ENCODE measurements at regions not wholly inside any gene's neighbourhood (a gene's known extent, or its start where the extent isn't known, plus 50 kb on each side); places are given as distances from the start of the nearest gene placed in this dataset.

DNA sequence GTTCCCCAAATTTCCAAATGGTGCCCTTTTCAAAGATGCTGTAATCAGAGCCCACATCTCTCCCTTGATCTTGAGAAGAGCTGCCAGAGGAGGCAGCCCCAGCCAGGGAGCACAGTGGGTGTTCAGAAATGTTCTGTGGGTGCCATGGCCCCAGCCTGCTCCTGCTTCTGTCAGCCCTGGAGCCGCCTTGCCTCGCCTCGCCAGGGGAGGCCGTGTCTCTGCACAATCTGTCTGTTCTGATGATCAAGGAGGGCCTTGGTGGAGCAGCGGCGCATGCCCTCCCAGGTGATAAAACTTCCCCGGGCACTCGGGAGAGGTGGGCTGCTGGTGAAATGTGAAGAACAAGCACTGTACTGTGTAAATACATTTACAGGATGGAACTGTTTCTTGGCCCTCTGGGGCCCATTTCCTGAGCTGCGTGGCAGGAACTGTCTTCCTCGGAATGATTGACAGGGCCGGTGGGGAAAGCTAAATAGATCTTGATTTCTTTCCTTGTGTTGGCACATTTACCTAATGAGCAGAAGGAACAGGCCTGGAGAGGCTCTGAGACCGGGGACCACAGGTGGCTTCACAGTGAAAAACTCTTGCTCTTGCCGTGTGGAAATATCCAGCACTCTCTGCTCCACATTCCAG, 207.8 kb upstream of the PODXL start:
- no peak for TF ChIP-seq CTCF (IDR thresholded peaks at IDR 0.05)

- no peak for TF ChIP-seq CTCF (IDR thresholded peaks at IDR 0.05)
Observed at GRCh38 chr7:131762753-131763152, 206.3 kb upstream of the PODXL start.

DNA sequence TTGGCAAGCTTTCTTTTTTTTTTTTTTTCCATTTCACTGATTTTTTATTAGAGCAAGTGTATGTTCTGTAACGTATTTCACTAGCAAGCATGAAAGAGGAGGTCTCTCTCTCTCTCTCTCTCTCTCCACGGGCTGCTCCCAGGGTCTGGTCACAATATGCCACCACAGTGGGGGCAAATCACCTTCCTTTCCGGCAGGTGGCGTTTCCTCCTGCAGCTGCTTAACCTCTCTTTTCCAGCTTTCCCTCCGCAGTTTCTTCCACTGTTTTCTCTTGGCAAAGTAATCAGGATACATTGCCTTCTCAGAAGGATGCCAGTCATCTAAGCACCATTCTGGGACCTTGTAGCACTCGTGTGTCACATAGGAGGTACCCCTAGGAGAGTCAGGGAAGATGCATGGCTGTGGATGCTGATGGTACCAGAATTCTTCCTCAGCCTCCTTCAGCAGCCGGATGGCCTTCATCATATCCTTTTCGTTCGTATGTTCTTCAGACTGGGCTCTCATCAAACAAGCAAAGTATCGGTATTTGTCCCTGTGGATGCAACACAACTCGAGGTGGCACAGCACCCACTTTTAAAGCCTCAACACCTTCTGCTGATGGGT, 197.3 kb upstream of the PODXL start:
- TF ChIP-seq CTCF (IDR thresholded peaks at IDR 0.05) = peak; percentile 61

- no peak for TF ChIP-seq CTCF (IDR thresholded peaks at IDR 0.05)
Observed at GRCh38 chr7:131747658-131748232, 191.3 kb upstream of the PODXL start.

DNA sequence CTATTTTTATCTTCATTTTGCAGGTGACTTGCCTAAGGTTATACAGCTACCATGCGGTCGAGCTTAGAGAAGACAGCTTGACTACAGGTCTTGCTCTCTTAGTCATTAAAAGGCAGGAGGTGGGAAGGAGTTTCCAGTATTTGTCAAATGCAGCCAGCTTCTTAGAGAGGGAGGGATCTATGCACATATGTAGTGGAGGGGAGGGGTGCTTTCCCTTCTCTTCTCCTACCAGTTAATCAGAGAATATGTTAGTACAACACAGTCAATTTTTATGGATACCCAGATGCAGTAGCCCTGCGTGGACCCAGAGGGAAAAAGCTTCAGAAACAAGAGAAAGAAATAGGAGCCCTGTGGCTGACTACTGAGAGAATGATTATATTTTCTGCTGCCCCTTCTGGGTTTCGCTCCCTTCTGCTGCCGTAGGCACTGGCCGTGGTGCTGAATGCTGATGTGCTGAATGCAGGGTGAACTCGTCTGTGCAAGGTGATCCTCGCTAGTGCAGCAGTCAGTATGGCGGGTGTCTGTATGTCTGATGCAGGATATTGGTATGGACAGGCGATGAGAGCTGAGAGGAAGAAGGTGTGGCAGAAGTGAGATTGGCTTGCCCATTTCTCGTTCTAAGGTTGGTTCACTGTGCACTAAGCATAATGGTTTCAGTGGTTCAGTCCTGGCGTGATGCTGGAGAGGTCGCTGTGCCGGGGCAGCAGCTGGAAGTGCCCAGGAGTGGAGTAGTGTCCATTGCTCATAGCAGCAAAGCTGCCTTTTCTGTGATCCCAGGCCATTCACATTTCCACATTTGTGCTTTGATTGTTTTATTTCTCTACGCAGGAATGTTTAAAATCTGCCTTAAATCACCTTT, 189.2 kb upstream of the PODXL start:
- TF ChIP-seq CTCF (IDR thresholded peaks at IDR 0.05) = no peak

- no peak for TF ChIP-seq CTCF (IDR thresholded peaks at IDR 0.05)
Observed at GRCh38 chr7:131741446-131741845, 185.0 kb upstream of the PODXL start.

DNA sequence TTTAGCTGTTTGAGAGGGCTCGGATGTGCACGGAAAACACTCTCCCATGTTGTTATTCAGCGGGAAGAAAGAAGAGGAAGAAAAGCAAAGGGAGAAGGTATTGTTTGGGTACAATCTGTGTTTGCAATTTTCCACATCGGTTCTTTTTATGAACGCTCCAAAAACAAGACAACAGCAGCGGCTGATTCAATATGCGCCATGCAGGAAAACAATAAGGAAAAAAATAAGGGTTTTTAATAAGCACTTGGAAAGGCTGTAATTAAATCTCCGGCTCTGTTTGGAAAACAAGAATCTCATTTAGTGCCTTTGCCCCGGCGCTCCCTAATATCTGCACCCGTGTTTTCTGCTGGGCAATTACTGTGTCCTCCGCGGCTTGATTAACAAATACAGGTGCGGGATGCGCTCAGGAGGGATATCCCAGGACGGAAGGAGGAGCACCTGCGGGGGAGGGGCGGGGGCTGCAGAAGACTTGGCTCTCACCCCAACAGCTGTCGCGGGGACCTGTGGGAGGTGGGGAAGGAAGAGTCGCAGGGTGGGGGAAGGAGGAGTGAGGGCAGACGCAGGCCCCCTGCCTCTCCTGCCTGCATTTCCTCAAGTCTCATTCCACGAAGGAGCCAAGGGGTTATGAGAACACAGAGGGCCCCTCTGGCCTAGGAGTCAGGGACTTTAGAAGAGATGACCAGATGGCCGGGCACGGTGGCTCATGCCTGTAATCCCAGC, 181.5 kb upstream of the PODXL start:
- TF ChIP-seq CTCF (IDR thresholded peaks at IDR 0.05) = no peak
